AG04449 (cell line): ENCODE measurements at regions not wholly inside any gene's neighbourhood (a gene's known extent, or its start where the extent isn't known, plus 50 kb on each side); places are given as distances from the start of the nearest gene placed in this dataset.

Source experiments
- CTCF ChIA-PET: fragments of 350-600 bp; formaldehyde crosslinking; extraction: SDS; loops from one replicate; lab custom pipeline; 2021; ENCODE audit warnings: antibody characterized with exemption; lab: Yijun Ruan, JAX
- POLR2A ChIA-PET: fragments of 400-600, 350-600 bp; formaldehyde crosslinking; extraction: SDS; loops from one replicate; lab custom pipeline; 2020; ENCODE audit warnings: antibody characterized with exemption, inconsistent platforms; lab: Yijun Ruan, JAX
- DNase-seq: peaks from one replicate; pipeline ENCODE4 v3.0.0-alpha.2; 2010; ENCODE audit warnings: low read depth, low spot score
- H3K4me3 ChIP-seq: 2 replicates; pipeline ENCODE4 v1.5.1; 2011; ENCODE audit warnings: low read depth, mild to moderate bottlenecking, control low read depth, low read length
- TF ChIP-seq, protein P1 (sequence below): IDR thresholded peaks from one replicate; pipeline ENCODE4 v1.5.1; 2011; ENCODE audit warnings: mild to moderate bottlenecking, moderate library complexity, low read length, control low read depth, inconsistent platforms; ENCODE audit not compliant: insufficient read depth; ENCODE audit errors: missing control alignments

DNA sequence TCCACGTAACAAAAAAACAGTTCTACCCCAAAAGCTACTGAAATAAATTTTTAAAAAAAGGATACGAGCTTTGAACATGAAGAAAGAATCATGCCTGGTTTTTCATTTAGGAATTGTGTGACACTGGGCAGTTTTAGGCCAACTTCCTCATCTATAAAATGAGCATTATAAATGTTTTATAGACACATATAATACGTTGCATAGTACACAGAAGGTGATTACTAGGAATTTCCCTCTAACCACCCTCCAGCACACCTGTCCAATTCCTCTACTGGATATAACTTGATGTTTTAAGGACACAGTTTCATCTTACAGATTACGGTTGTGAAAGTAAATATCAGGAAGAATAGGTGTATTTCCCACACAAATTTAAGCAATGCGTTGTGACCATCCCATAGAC is 85.5 kb upstream of the IQCM start:
- TF ChIP-seq, protein P1, sequence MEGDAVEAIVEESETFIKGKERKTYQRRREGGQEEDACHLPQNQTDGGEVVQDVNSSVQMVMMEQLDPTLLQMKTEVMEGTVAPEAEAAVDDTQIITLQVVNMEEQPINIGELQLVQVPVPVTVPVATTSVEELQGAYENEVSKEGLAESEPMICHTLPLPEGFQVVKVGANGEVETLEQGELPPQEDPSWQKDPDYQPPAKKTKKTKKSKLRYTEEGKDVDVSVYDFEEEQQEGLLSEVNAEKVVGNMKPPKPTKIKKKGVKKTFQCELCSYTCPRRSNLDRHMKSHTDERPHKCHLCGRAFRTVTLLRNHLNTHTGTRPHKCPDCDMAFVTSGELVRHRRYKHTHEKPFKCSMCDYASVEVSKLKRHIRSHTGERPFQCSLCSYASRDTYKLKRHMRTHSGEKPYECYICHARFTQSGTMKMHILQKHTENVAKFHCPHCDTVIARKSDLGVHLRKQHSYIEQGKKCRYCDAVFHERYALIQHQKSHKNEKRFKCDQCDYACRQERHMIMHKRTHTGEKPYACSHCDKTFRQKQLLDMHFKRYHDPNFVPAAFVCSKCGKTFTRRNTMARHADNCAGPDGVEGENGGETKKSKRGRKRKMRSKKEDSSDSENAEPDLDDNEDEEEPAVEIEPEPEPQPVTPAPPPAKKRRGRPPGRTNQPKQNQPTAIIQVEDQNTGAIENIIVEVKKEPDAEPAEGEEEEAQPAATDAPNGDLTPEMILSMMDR: no peak
- ChIA-PET CTCF (interaction anchor here (0.9 to 3.0 kb wide), 5 partner anchors 11 to 531 kb away, joined by 3 to 28 read pairs (median 5); no protein-coding TSS in a partner anchor), POLR2A (no interaction called here)
- no peak overlapping the region for H3K4me3 ChIP-seq
- DNase-seq: no peak

DNA sequence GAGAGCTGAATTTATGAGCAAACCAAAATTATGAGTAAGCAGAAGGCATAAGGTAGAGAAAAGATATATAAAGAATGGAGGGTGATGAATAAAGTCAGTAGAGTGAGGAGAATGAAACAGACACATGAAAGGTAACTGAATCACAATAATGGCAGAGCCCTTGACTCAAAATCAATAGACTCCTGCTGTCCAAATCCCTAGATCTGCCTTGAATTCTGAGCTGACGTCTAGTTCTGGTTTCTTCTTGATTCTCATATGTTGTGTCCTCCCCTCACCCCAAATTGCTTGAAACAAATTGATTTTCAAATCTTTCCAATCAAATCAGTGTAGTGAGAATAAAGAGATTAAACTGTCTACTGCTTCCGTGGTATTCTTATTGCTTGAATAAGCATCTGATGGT is 86.6 kb upstream of the IQCM start:
- POLR2A ChIA-PET: no interaction called here

DNA sequence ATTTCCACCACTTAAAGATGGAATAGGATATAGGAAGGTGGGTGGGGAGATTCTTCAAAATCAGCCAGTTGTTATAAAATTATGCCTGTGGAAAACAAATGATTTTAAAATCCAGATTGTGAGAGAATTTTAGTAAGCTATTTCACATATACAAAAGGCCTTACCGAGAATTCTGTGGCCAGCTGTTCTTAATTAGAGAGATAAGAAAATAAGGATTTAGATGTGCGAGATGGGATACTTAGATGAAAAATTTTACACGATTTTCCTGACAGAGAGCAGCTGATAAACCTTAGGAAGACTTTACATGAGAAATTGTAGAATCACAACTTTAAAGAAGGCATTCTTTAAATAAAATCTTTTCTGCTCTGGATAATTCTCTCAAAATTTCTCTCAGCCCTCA is 94.5 kb upstream of the IQCM start:
- CTCF ChIA-PET: interaction anchor here (1.3 to 2.2 kb wide), 3 partner anchors 13 to 957 kb away, joined by 4 to 7 read pairs (median 5); no protein-coding TSS in a partner anchor
- no peak for DNase-seq
- TF ChIP-seq, protein P1: no peak
- POLR2A ChIA-PET: no interaction called here
- no peak overlapping the region for H3K4me3 ChIP-seq

More for the DNA sequence above, 86.6 kb upstream of the IQCM start:
- TF ChIP-seq, protein P1: no peak
- CTCF ChIA-PET: interaction anchor here (0.8 to 1.0 kb wide), 2 partner anchors 10 to 530 kb away, joined by 3 read pairs; no protein-coding TSS in a partner anchor
- DNase-seq: no peak
- no peak overlapping the region for H3K4me3 ChIP-seq

- ChIA-PET CTCF (interaction anchor here (1.4 to 2.2 kb wide), 2 partner anchors 14 to 956 kb away, joined by 4 to 7 read pairs; no protein-coding TSS in a partner anchor), POLR2A (no interaction called here)
- DNase-seq: no peak
- no peak overlapping the region for H3K4me3 ChIP-seq
- TF ChIP-seq, protein P1: no peak
Observed at GRCh38 chr4:149910604-149911350, 95.1 kb upstream of the IQCM start.

DNA sequence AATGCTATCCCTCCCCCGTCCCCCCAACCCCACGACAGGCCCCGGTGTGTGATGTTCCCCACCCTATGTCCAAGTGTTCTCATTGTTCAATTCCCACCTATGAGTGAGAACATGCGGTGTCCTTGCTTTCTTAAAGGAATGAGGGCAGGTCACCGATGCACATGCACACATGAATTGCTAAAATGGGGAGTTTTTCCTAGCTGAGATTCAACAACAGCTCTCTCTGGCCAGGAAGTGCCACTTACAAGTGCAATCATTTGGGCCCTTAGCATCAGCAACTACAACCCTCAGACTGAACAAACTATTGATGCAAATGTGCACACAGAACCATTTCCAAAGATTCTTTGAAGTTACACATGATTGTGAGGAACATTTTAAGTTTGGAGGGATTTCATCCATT is 95.7 kb upstream of the IQCM start:
- CTCF ChIA-PET: no interaction called here

DNA sequence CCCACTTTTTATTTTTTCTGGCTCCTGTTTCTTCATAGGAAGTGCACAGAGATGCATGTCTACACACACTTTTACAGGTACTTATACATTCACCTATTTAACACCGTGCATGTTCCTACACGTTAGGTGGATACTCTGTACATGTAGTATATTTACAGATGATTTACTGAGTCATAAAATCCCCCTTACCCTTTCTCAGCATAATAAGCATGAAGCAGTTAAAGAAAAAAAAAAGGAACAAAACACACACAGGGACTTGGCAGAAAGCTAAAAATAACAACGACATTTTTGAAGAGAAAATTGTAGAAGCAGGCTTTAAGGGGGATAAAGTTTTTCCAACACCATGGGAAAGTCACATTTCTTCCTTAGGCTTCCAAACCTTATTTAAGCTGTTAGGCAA is 96.4 kb upstream of the IQCM start:
- no peak overlapping the region for H3K4me3 ChIP-seq
- no peak for DNase-seq
- TF ChIP-seq, protein P1: no peak
- POLR2A ChIA-PET: no interaction called here
- CTCF ChIA-PET: interaction anchor here (0.9 to 1.4 kb wide), 3 partner anchors 10 to 955 kb away, joined by 3 to 6 read pairs (median 3); no protein-coding TSS in a partner anchor

More for the DNA sequence above, 95.7 kb upstream of the IQCM start:
- H3K4me3 ChIP-seq: no peak overlapping the region
- TF ChIP-seq, protein P1: no peak
- POLR2A ChIA-PET: no interaction called here
- no peak for DNase-seq
